ENCODE measurements at regions not wholly inside any gene's neighbourhood (a gene's known extent, or its start where the extent isn't known, plus 50 kb on each side); places are given as distances from the start of the nearest gene placed in this dataset.

- no peak for TF ChIP-seq CHD1 (IDR thresholded peaks at IDR 0.05; ENCODE audit: low read depth, low read length)
These were observed 119.2 kb upstream of the SCAF11 start (continued) for GRCh38 chr12:46109343-46110222.

- Histone ChIP-seq H2AK5ac (ENCODE audit: low read depth, low read length) (no peak overlapping the region), H4K20me1 (ENCODE audit: insufficient read depth, low read length) (no peaks in the 10 kb centered on the region), H3K9ac (ENCODE audit: low read depth, low read length) (no peak overlapping the region), H3K4me1 (ENCODE audit: control insufficient read depth, insufficient read depth, low read length) (no peaks in the 10 kb centered on the region), H2BK20ac (ENCODE audit: low read depth, low read length) (no peak overlapping the region), H3K18ac (ENCODE audit: low read depth, low read length) (no peak overlapping the region; the same call in 1 of the 2 replicates), H3K23ac (ENCODE audit: low read depth, low read length) (no peak overlapping the region), H4K5ac (ENCODE audit: low read depth, low read length) (no peak overlapping the region), H2AFZ (replicated peaks; ENCODE audit: low read length, poor library complexity) (no peak overlapping the region), H3K4me3 (ENCODE audit: insufficient read depth, low read depth, low read length) (no peak overlapping the region), H2AK9ac (replicated peaks; ENCODE audit: low read depth, low read length, poor library complexity) (no peak overlapping the region), H3K56ac (ENCODE audit: extremely low read depth, insufficient read depth, low read length) (no peak overlapping the region), H3K27me3 (ENCODE audit: control insufficient read depth, insufficient read depth, low read length) (peaks cover 2% of the 10 kb centered on the region; the same call in 1 of the 2 replicates), H3K27ac (ENCODE audit: insufficient read depth, low read length) (no peak overlapping the region), H3K36me3 (ENCODE audit: control insufficient read depth, insufficient read depth, low read length) (no peaks in the 10 kb centered on the region), H3K14ac (replicated peaks; ENCODE audit: low read depth, low read length) (no peak overlapping the region), H2BK5ac (ENCODE audit: low read depth, low read length, poor library complexity, severe bottlenecking) (no peak overlapping the region), H3K4me2 (ENCODE audit: low read depth, low read length) (no peak overlapping the region), H3K79me1 (ENCODE audit: low read depth in 1 of 2, low read length in 2 of 2) (no peaks in the 10 kb centered on the region), H2BK15ac (ENCODE audit: low read depth, low read length) (no peak overlapping the region), H4K8ac (ENCODE audit: low read depth in 2 of 2, low read length in 2 of 2) (no peak overlapping the region), H4K91ac (ENCODE audit: insufficient read depth, low read depth, low read length) (no peak overlapping the region), H3K9me3 (ENCODE audit: control insufficient read depth, insufficient read depth, low read length) (0 out of 2 replicates have a peak, but pooled peaks cover 1% of the 10 kb centered on the region), H3K9me1 (ENCODE audit: insufficient read depth, low read length) (no peaks in the 10 kb centered on the region), H3K4ac (ENCODE audit: low read depth, low read length) (no peak overlapping the region), H2BK120ac (ENCODE audit: low read depth, low read length) (no peak overlapping the region)
- intact Hi-C loops (cut with micrococcal nuclease), result no loop called here
- CTCF ChIA-PET, result no interaction called here
- no TSS peak for BruUV-seq (replicated peaks)
- DNase-seq (no peak), ATAC-seq (ENCODE audit: low read depth) (no peak)
- POLR2A ChIA-PET (ENCODE audit: unreplicated experiment), result no interaction called here
- dilution Hi-C loops (cut with HindIII; ENCODE audit: low sequenced_read_pairs, unreplicated experiment), result no loop called here
- no CpG with 5 or more reads among the region's 1 CpG for WGBS, 2 experiments (ENCODE audit: extremely low coverage in 2 of 2, insufficient read length in 1 of 2)
- in situ Hi-C loops (cut with MboI; ENCODE audit: low sequenced_read_pairs), result no loop called here
- no peak for TF ChIP-seq MAZ (IDR thresholded peaks at IDR 0.05; ENCODE audit: borderline replicate concordance, low read depth, low read length)
- no peak for TF ChIP-seq CEBPB (IDR thresholded peaks at IDR 0.05; ENCODE audit: low read depth, low read length)
- TF ChIP-seq RAD21 (IDR thresholded peaks at IDR 0.05; ENCODE audit: low read length), result no peak
- TF ChIP-seq FOS (IDR thresholded peaks at IDR 0.05; ENCODE audit: low read depth, low read length), result no peak
- TF ChIP-seq, protein P1, sequence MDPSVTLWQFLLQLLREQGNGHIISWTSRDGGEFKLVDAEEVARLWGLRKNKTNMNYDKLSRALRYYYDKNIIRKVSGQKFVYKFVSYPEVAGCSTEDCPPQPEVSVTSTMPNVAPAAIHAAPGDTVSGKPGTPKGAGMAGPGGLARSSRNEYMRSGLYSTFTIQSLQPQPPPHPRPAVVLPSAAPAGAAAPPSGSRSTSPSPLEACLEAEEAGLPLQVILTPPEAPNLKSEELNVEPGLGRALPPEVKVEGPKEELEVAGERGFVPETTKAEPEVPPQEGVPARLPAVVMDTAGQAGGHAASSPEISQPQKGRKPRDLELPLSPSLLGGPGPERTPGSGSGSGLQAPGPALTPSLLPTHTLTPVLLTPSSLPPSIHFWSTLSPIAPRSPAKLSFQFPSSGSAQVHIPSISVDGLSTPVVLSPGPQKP (IDR thresholded peaks at IDR 0.05; ENCODE audit: borderline replicate concordance, low read depth, low read length), result no peak
- no peak for TF ChIP-seq BHLHE40 (IDR thresholded peaks at IDR 0.05; ENCODE audit: low read depth, low read length)
- no peak for TF ChIP-seq CTCF (conservative IDR thresholded peaks at IDR 0.05; ENCODE audit: low read depth, low read length)
- no peak for TF ChIP-seq MAFK (IDR thresholded peaks at IDR 0.05; ENCODE audit: low read depth, low read length)
- no peak for TF ChIP-seq CHD1 (IDR thresholded peaks at IDR 0.05; ENCODE audit: low read depth, low read length)
- TF ChIP-seq USF2 (IDR thresholded peaks at IDR 0.05; ENCODE audit: low read depth, low read length), result no peak
- no peak for TF ChIP-seq NFE2L2 (IDR thresholded peaks at IDR 0.05; ENCODE audit: low read depth, low read length)
- no peak for TF ChIP-seq MXI1 (IDR thresholded peaks at IDR 0.05; ENCODE audit: borderline replicate concordance, low read depth, low read length)
- no peak for TF ChIP-seq POLR2A (IDR thresholded peaks at IDR 0.05; ENCODE audit: low read depth, low read length)
These were observed 118.3 kb upstream of the SCAF11 start for GRCh38 chr12:46108721-46109120.
